ENCODE measurements at regions not wholly inside any gene's neighbourhood (a gene's known extent, or its start where the extent isn't known, plus 50 kb on each side); places are given as distances from the start of the nearest gene placed in this dataset.

- no peaks in the 10 kb centered on the region for H3K27me3 ChIP-seq (replicated peaks; ENCODE audit: insufficient read depth)
- TF ChIP-seq EZH2 (IDR thresholded peaks at IDR 0.05; ENCODE audit: insufficient read depth, poor library complexity, severe bottlenecking) (no peak), EZH2phosphoT487 (IDR thresholded peaks at IDR 0.05; ENCODE audit: insufficient read depth, low read depth) (no peak)
- no peaks in the 10 kb centered on the region for H3K79me2 ChIP-seq (ENCODE audit: insufficient read depth)
- no peaks in the 10 kb centered on the region for H3K4me1 ChIP-seq (ENCODE audit: insufficient read depth)
- no peaks in the 10 kb centered on the region for H3K9me2 ChIP-seq (ENCODE audit: insufficient read depth)
- H4K20me1 ChIP-seq (ENCODE audit: insufficient read depth), result no peaks in the 10 kb centered on the region
- H2AFZ ChIP-seq, result no peak overlapping the region
- WGBS, 2 experiments (ENCODE audit: low coverage in 1 of 2, low lambda C conversion rate in 2 of 2, missing lambda C conversion rate in 2 of 2), result 83 to 84% methylated on average over 6 of the region's 6 CpGs
- no peak overlapping the region for H3K27ac ChIP-seq
- no peak overlapping the region for H3K4me3 ChIP-seq
- no peak for DNase-seq
- in situ Hi-C loops (cut with MboI), result no loop called here
- no peaks in the 10 kb centered on the region for H3K36me3 ChIP-seq (ENCODE audit: low read depth)
- no peak overlapping the region for H3K4me2 ChIP-seq (ENCODE audit: unreplicated experiment)
- no peaks in the 10 kb centered on the region for H3F3A ChIP-seq (ENCODE audit: insufficient read depth)
- no peaks in the 10 kb centered on the region for H3K9me3 ChIP-seq (ENCODE audit: low read depth)
- H3K9ac ChIP-seq, result no peak overlapping the region
Measured at GRCh38 chr13:37984357-37984756, 114.8 kb upstream of the TRPC4 start.

- Histone ChIP-seq H4K20me1 (ENCODE audit: insufficient read depth) (no peaks in the 10 kb centered on the region), H3K36me3 (ENCODE audit: low read depth) (no peaks in the 10 kb centered on the region), H3K9me2 (ENCODE audit: insufficient read depth) (no peaks in the 10 kb centered on the region), H3K4me3 (no peak overlapping the region), H3K27ac (no peak overlapping the region), H3K79me2 (ENCODE audit: insufficient read depth) (no peaks in the 10 kb centered on the region), H3K27me3 (replicated peaks; ENCODE audit: insufficient read depth) (no peaks in the 10 kb centered on the region), H3K9me3 (ENCODE audit: low read depth) (no peaks in the 10 kb centered on the region), H3F3A (ENCODE audit: insufficient read depth) (no peaks in the 10 kb centered on the region), H3K4me2 (ENCODE audit: unreplicated experiment) (no peak overlapping the region), H2AFZ (no peak overlapping the region), H3K4me1 (ENCODE audit: insufficient read depth) (no peaks in the 10 kb centered on the region), H3K9ac (no peak overlapping the region)
- in situ Hi-C loops (cut with MboI), result no loop called here
- no peak for TF ChIP-seq EZH2 (IDR thresholded peaks at IDR 0.05; ENCODE audit: insufficient read depth, poor library complexity, severe bottlenecking)
- no peak for TF ChIP-seq EZH2phosphoT487 (IDR thresholded peaks at IDR 0.05; ENCODE audit: insufficient read depth, low read depth)
- no peak for DNase-seq
Measured at GRCh38 chr13:37981932-37982331, 112.4 kb upstream of the TRPC4 start.

GRCh38 chr13:37978680-37979079 is 109.1 kb upstream of the TRPC4 start:
- Histone ChIP-seq H3K27me3 (replicated peaks; ENCODE audit: insufficient read depth) (no peaks in the 10 kb centered on the region), H4K20me1 (ENCODE audit: insufficient read depth) (no peaks in the 10 kb centered on the region), H3K27ac (no peak overlapping the region), H3F3A (ENCODE audit: insufficient read depth) (no peaks in the 10 kb centered on the region), H3K9ac (no peak overlapping the region), H3K4me1 (ENCODE audit: insufficient read depth) (no peaks in the 10 kb centered on the region), H3K4me3 (no peak overlapping the region), H3K9me2 (ENCODE audit: insufficient read depth) (no peaks in the 10 kb centered on the region; the same call in 1 of the 2 replicates), H2AFZ (no peak overlapping the region; the same call in 1 of the 2 replicates), H3K79me2 (ENCODE audit: insufficient read depth) (no peaks in the 10 kb centered on the region), H3K4me2 (ENCODE audit: unreplicated experiment) (no peak overlapping the region), H3K36me3 (ENCODE audit: low read depth) (no peaks in the 10 kb centered on the region), H3K9me3 (ENCODE audit: low read depth) (no peaks in the 10 kb centered on the region)
- 55 to 80% methylated on average over 1 to 2 of the region's 2 CpGs for WGBS, 2 experiments (ENCODE audit: low coverage in 1 of 2, low lambda C conversion rate in 2 of 2, missing lambda C conversion rate in 2 of 2)
- in situ Hi-C loops (cut with MboI), result no loop called here
- TF ChIP-seq EZH2 (IDR thresholded peaks at IDR 0.05; ENCODE audit: insufficient read depth, poor library complexity, severe bottlenecking) (no peak), EZH2phosphoT487 (IDR thresholded peaks at IDR 0.05; ENCODE audit: insufficient read depth, low read depth) (no peak)
- DNase-seq, result no peak

GRCh38 chr13:37968555-37968954 is 99.0 kb upstream of the TRPC4 start:
- no peak overlapping the region for H3K4me3 ChIP-seq

GRCh38 chr13:37966266-37966665 is 96.7 kb upstream of the TRPC4 start:
- no peak overlapping the region for H3K9ac ChIP-seq
- no peaks in the 10 kb centered on the region for H3K36me3 ChIP-seq (ENCODE audit: low read depth)
- WGBS, 2 experiments (ENCODE audit: low coverage in 1 of 2, low lambda C conversion rate in 2 of 2, missing lambda C conversion rate in 2 of 2), result 58 to 73% methylated on average over 1 of the region's 1 CpG
- H3K4me1 ChIP-seq (ENCODE audit: insufficient read depth), result no peaks in the 10 kb centered on the region
- TF ChIP-seq EZH2phosphoT487 (IDR thresholded peaks at IDR 0.05; ENCODE audit: insufficient read depth, low read depth) (no peak), EZH2 (IDR thresholded peaks at IDR 0.05; ENCODE audit: insufficient read depth, poor library complexity, severe bottlenecking) (no peak)
- no peaks in the 10 kb centered on the region for H3F3A ChIP-seq (ENCODE audit: insufficient read depth)
- no peaks in the 10 kb centered on the region for H4K20me1 ChIP-seq (ENCODE audit: insufficient read depth)
- no peak overlapping the region for H3K4me2 ChIP-seq (ENCODE audit: unreplicated experiment)
- in situ Hi-C loops (cut with MboI), result no loop called here
- no peak for DNase-seq
- no peaks in the 10 kb centered on the region; the same call in 1 of the 2 replicates for H3K9me2 ChIP-seq (ENCODE audit: insufficient read depth)
- H3K79me2 ChIP-seq (ENCODE audit: insufficient read depth), result no peaks in the 10 kb centered on the region
- no peaks in the 10 kb centered on the region for H3K9me3 ChIP-seq (ENCODE audit: low read depth)
- H2AFZ ChIP-seq, result no peak overlapping the region
- no peak overlapping the region for H3K27ac ChIP-seq
- H3K4me3 ChIP-seq, result no peak overlapping the region
- no peaks in the 10 kb centered on the region for H3K27me3 ChIP-seq (replicated peaks; ENCODE audit: insufficient read depth)

More at GRCh38 chr13:37968555-37968954, 99.0 kb upstream of the TRPC4 start:
- no peaks in the 10 kb centered on the region for H3K9me3 ChIP-seq (ENCODE audit: low read depth)
- no peaks in the 10 kb centered on the region for H3F3A ChIP-seq (ENCODE audit: insufficient read depth)
- no peaks in the 10 kb centered on the region for H3K36me3 ChIP-seq (ENCODE audit: low read depth)
- H3K27ac ChIP-seq, result no peak overlapping the region
- no peaks in the 10 kb centered on the region for H3K27me3 ChIP-seq (replicated peaks; ENCODE audit: insufficient read depth)
- H3K9me2 ChIP-seq (ENCODE audit: insufficient read depth), result no peaks in the 10 kb centered on the region; the same call in 1 of the 2 replicates
- in situ Hi-C loops (cut with MboI), result no loop called here
- TF ChIP-seq EZH2phosphoT487 (IDR thresholded peaks at IDR 0.05; ENCODE audit: insufficient read depth, low read depth) (no peak), EZH2 (IDR thresholded peaks at IDR 0.05; ENCODE audit: insufficient read depth, poor library complexity, severe bottlenecking) (no peak)
- no peak overlapping the region for H3K4me2 ChIP-seq (ENCODE audit: unreplicated experiment)
- no peaks in the 10 kb centered on the region for H3K79me2 ChIP-seq (ENCODE audit: insufficient read depth)
- H2AFZ ChIP-seq, result no peak overlapping the region
- no peak overlapping the region for H3K9ac ChIP-seq
- no peaks in the 10 kb centered on the region for H4K20me1 ChIP-seq (ENCODE audit: insufficient read depth)
- DNase-seq, result no peak
- WGBS, 2 experiments (ENCODE audit: low coverage in 1 of 2, low lambda C conversion rate in 2 of 2, missing lambda C conversion rate in 2 of 2), result 59 to 62% methylated on average over 2 of the region's 2 CpGs
- no peaks in the 10 kb centered on the region for H3K4me1 ChIP-seq (ENCODE audit: insufficient read depth)

All from GM23248 (cell line).